Lower leg skin (tissue), 3 donors: ENCODE measurements at regions not wholly inside any gene's neighbourhood (a gene's known extent, or its start where the extent isn't known, plus 50 kb on each side); places are given as distances from the start of the nearest gene placed in this dataset.

ENCODE experiments used
- CTCF ChIP-seq, 3 donors: fragments of 450-650 bp; IDR thresholded peaks; one replicate each; pipeline ENCODE4 v1.5.1; 2016; ENCODE audit warnings: antibody characterized with exemption in 3 of 3, mild to moderate bottlenecking in 3 of 3, moderate library complexity in 2 of 3
- POLR2A ChIP-seq, 2 donors: fragments of 450-650 bp; IDR thresholded peaks; one replicate each; pipeline ENCODE4 v1.6.1; 2016 to 2017; ENCODE audit warnings: antibody characterized with exemption in 2 of 2, mild to moderate bottlenecking in 1 of 2, moderate library complexity in 1 of 2

DNA sequence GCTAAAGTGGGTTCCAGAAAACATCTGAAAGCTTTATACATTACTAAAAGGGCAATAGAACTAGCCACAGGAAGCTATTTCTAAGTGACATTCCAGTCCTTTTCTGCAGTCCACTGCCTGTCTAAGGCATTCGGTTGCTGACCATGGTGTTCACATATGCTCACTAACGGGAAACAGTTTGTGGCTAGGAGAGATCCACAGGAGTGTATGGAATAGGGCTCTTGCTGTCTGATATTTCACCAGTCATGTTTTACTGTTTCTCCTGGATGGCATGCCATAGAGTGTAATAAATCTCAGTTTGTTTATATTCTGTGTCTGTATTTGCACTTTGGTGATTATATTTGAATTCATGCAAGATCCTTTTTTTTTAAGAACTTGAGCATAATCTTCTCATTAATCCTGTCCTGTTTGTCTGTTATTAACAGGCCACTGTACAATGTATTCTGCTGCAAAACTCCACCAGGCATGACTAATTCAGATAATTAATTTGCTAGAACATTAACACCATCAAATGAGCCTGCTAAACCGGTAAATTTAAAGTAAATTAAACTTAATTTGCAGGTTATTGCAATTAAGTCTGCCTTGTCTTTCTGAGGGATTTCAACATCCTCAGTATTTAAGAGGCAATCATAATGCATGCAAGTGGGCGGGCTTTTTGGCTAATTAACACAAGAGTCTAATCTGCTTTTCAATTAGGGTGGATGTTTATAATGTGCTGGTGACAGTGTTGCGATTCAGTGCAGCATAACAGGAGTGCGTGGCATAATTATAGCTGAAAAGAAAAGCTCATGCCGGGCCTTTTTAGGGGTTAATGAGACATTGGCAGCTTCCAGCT is 201.3 kb downstream of the POU4F1 start:
- TF ChIP-seq POLR2A (IDR thresholded peaks at IDR 0.05): no peak
- no peak for TF ChIP-seq CTCF (IDR thresholded peaks at IDR 0.05)
